Mucosa of stomach (tissue), 1 donor: ENCODE measurements at regions not wholly inside any gene's neighbourhood (a gene's known extent, or its start where the extent isn't known, plus 50 kb on each side); places are given as distances from the start of the nearest gene placed in this dataset.

ENCODE experiments used
- H3K27me3 ChIP-seq: one replicate; pipeline ENCODE4 v1.7.0; 2013; ENCODE audit warnings: mild to moderate bottlenecking, low read length; ENCODE audit not compliant: control insufficient read depth, insufficient read depth
- H3K36me3 ChIP-seq: one replicate; pipeline ENCODE4 v1.7.0; 2013; ENCODE audit warnings: low read length; ENCODE audit not compliant: control insufficient read depth, insufficient read depth
- H3K4me1 ChIP-seq: one replicate; pipeline ENCODE4 v1.7.0; 2013; ENCODE audit warnings: mild to moderate bottlenecking, low read length; ENCODE audit not compliant: control insufficient read depth, insufficient read depth
- H3K4me3 ChIP-seq: one replicate; pipeline ENCODE4 v1.7.0; 2013; ENCODE audit warnings: low read length
- H3K9ac ChIP-seq: one replicate; pipeline ENCODE4 v1.7.0; 2013; ENCODE audit warnings: mild to moderate bottlenecking, low read length, moderate library complexity
- H3K9me3 ChIP-seq: one replicate; pipeline ENCODE4 v1.7.0; 2013; ENCODE audit warnings: mild to moderate bottlenecking, low read length, moderate library complexity; ENCODE audit not compliant: control insufficient read depth
- donor health status: Pancreatic carcinoma.

GRCh38 chr6:135637701-135638100 is 140.2 kb upstream of the AHI1 start:
- Histone ChIP-seq H3K36me3 (no peaks in the 10 kb centered on the region), H3K9ac (no peak overlapping the region), H3K4me3 (no peak overlapping the region), H3K4me1 (peaks cover 6% of the 10 kb centered on the region), H3K27me3 (no peaks in the 10 kb centered on the region), H3K9me3 (no peaks in the 10 kb centered on the region)

- H3K9ac ChIP-seq: no peak overlapping the region
- no peaks in the 10 kb centered on the region for H3K27me3 ChIP-seq
- H3K4me1 ChIP-seq: peaks cover 6% of the 10 kb centered on the region
- no peak overlapping the region for H3K4me3 ChIP-seq
- H3K36me3 ChIP-seq: no peaks in the 10 kb centered on the region
- no peaks in the 10 kb centered on the region for H3K9me3 ChIP-seq
Measured at GRCh38 chr6:135638108-135638507, 140.6 kb upstream of the AHI1 start.

- no peaks in the 10 kb centered on the region for H3K27me3 ChIP-seq
- H3K9me3 ChIP-seq: no peaks in the 10 kb centered on the region
- H3K4me1 ChIP-seq: no peaks in the 10 kb centered on the region
- no peak overlapping the region for H3K4me3 ChIP-seq
- H3K9ac ChIP-seq: no peak overlapping the region
- H3K36me3 ChIP-seq: no peaks in the 10 kb centered on the region
Measured at GRCh38 chr6:135640048-135640447, 142.5 kb upstream of the AHI1 start.

GRCh38 chr6:135640449-135641111 is 143.0 kb upstream of the AHI1 start:
- no peaks in the 10 kb centered on the region for H3K4me1 ChIP-seq
- no peaks in the 10 kb centered on the region for H3K36me3 ChIP-seq
- no peak overlapping the region for H3K9ac ChIP-seq
- no peak overlapping the region for H3K4me3 ChIP-seq
- H3K9me3 ChIP-seq: no peaks in the 10 kb centered on the region
- no peaks in the 10 kb centered on the region for H3K27me3 ChIP-seq

- H3K9ac ChIP-seq: no peak overlapping the region
- H3K4me3 ChIP-seq: no peak overlapping the region
- H3K27me3 ChIP-seq: no peaks in the 10 kb centered on the region
- no peaks in the 10 kb centered on the region for H3K9me3 ChIP-seq
- no peaks in the 10 kb centered on the region for H3K4me1 ChIP-seq
- no peaks in the 10 kb centered on the region for H3K36me3 ChIP-seq
Measured at GRCh38 chr6:135642912-135643311, 145.4 kb upstream of the AHI1 start.

- no peak overlapping the region for H3K4me3 ChIP-seq
- H3K27me3 ChIP-seq: no peaks in the 10 kb centered on the region
Measured at GRCh38 chr6:135644394-135644793, 146.9 kb upstream of the AHI1 start.

GRCh38 chr6:135647521-135647920 is 150.0 kb upstream of the AHI1 start:
- H3K9ac ChIP-seq: no peak overlapping the region
- H3K36me3 ChIP-seq: no peaks in the 10 kb centered on the region
- H3K9me3 ChIP-seq: no peaks in the 10 kb centered on the region
- H3K4me1 ChIP-seq: no peaks in the 10 kb centered on the region
- H3K27me3 ChIP-seq: no peaks in the 10 kb centered on the region
- H3K4me3 ChIP-seq: no peak overlapping the region

More at GRCh38 chr6:135644394-135644793, 146.9 kb upstream of the AHI1 start:
- Histone ChIP-seq H3K9ac (no peak overlapping the region), H3K4me1 (no peaks in the 10 kb centered on the region), H3K36me3 (no peaks in the 10 kb centered on the region), H3K9me3 (no peaks in the 10 kb centered on the region)

GRCh38 chr6:135651964-135652755 is 154.6 kb upstream of the AHI1 start:
- no peaks in the 10 kb centered on the region for H3K9me3 ChIP-seq
- H3K9ac ChIP-seq: no peak overlapping the region
- H3K4me1 ChIP-seq: no peaks in the 10 kb centered on the region
- no peak overlapping the region for H3K4me3 ChIP-seq
- H3K27me3 ChIP-seq: no peaks in the 10 kb centered on the region
- no peaks in the 10 kb centered on the region for H3K36me3 ChIP-seq

- Histone ChIP-seq H3K4me3 (no peak overlapping the region), H3K36me3 (no peaks in the 10 kb centered on the region), H3K4me1 (no peaks in the 10 kb centered on the region), H3K9ac (no peak overlapping the region), H3K9me3 (no peaks in the 10 kb centered on the region), H3K27me3 (no peaks in the 10 kb centered on the region)
Measured at GRCh38 chr6:135655055-135655454, 157.5 kb upstream of the AHI1 start.

GRCh38 chr6:135657207-135657606 is 159.7 kb upstream of the AHI1 start:
- Histone ChIP-seq H3K36me3 (no peaks in the 10 kb centered on the region), H3K9me3 (no peaks in the 10 kb centered on the region), H3K4me1 (no peaks in the 10 kb centered on the region), H3K4me3 (no peak overlapping the region), H3K9ac (no peak overlapping the region), H3K27me3 (no peaks in the 10 kb centered on the region)

- Histone ChIP-seq H3K4me3 (no peak overlapping the region), H3K9ac (no peak overlapping the region), H3K9me3 (no peaks in the 10 kb centered on the region), H3K27me3 (no peaks in the 10 kb centered on the region), H3K36me3 (no peaks in the 10 kb centered on the region), H3K4me1 (no peaks in the 10 kb centered on the region)
Measured at GRCh38 chr6:135658481-135658880, 160.9 kb upstream of the AHI1 start.

- Histone ChIP-seq H3K27me3 (no peaks in the 10 kb centered on the region), H3K9me3 (no peaks in the 10 kb centered on the region), H3K4me3 (no peak overlapping the region), H3K36me3 (no peaks in the 10 kb centered on the region), H3K4me1 (no peaks in the 10 kb centered on the region), H3K9ac (no peak overlapping the region)
Measured at GRCh38 chr6:135658916-135659315, 161.4 kb upstream of the AHI1 start.
